COR-L47 (cell line): ENCODE measurements at regions not wholly inside any gene's neighbourhood (a gene's known extent, or its start where the extent isn't known, plus 50 kb on each side); places are given as distances from the start of the nearest gene placed in this dataset.
"Not testable (repeated sequence)": the region's sequence is repeated elsewhere in the genome, so short reads cannot be mapped to it uniquely, and the experiment has no call there.

Source experiments
- DNase-seq: peaks from one replicate; lab custom pipeline; 2025; lab: John Stamatoyannopoulos, UW

- no peak for DNase-seq
These were observed 102.2 kb upstream of the CDC14C start for GRCh38 chr7:48822138-48822537.

GRCh38 chr7:48832303-48832845, 92.0 kb upstream of the CDC14C start:
- no peak for DNase-seq

- DNase-seq: no peak
These were observed 87.1 kb upstream of the CDC14C start for GRCh38 chr7:48837266-48837665.

- DNase-seq: no peak
These were observed 85.2 kb upstream of the CDC14C start for GRCh38 chr7:48839108-48839507.

- no peak for DNase-seq
These were observed 82.6 kb upstream of the CDC14C start for GRCh38 chr7:48841739-48842138.

GRCh38 chr7:48847917-48848316, 76.4 kb upstream of the CDC14C start:
- DNase-seq: no peak

GRCh38 chr7:48860447-48860846, 63.9 kb upstream of the CDC14C start:
- DNase-seq: not testable (repeated sequence)

GRCh38 chr7:48868916-48869315, 55.4 kb upstream of the CDC14C start:
- DNase-seq: no peak

- DNase-seq: no peak
These were observed 51.8 kb upstream of the CDC14C start for GRCh38 chr7:48872548-48872947.
